Prostate gland (tissue), 2 donors: ENCODE measurements at regions not wholly inside any gene's neighbourhood (a gene's known extent, or its start where the extent isn't known, plus 50 kb on each side); places are given as distances from the start of the nearest gene placed in this dataset.

Source experiments
- POLR2A ChIP-seq: fragments of 450-650 bp; IDR thresholded peaks from one replicate; pipeline ENCODE4 v1.6.1; 2016; ENCODE audit warnings: antibody characterized with exemption, mild to moderate bottlenecking
- TF ChIP-seq, protein P1 (sequence below), 4 experiments: fragments of 200-600 bp in 2 of 4; fragments of 450-650 bp in 2 of 4; sonication (generic) in 2 of 4; IDR thresholded peaks; 1 replicate in 3 of 4; 2 replicates in 1 of 4; pipeline ENCODE4 v1.5.1; 2016 to 2019; ENCODE audit warnings: antibody characterized with exemption in 4 of 4, mild to moderate bottlenecking in 2 of 4, moderate library complexity in 2 of 4

DNA sequence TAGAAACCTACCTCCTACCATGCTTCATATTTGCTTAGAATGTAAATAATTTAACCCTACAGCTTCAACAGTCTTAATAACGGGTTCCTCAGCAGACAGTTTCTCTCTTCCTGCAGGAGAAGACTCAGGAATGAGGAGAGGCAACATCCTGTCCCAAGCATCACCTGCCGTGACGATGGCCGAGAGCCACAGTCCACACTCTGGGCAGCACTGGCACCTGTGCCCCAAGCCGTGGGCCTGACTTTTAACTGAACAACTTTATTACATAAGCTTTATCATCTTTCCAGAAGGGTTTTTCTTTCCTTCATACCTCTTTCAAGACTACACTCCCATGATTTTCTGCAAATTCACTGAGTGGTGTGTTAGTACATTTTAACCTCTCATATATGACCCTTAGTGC is 856.0 kb downstream of the GALR1 start:
- TF ChIP-seq POLR2A: no peak
- TF ChIP-seq, protein P1, sequence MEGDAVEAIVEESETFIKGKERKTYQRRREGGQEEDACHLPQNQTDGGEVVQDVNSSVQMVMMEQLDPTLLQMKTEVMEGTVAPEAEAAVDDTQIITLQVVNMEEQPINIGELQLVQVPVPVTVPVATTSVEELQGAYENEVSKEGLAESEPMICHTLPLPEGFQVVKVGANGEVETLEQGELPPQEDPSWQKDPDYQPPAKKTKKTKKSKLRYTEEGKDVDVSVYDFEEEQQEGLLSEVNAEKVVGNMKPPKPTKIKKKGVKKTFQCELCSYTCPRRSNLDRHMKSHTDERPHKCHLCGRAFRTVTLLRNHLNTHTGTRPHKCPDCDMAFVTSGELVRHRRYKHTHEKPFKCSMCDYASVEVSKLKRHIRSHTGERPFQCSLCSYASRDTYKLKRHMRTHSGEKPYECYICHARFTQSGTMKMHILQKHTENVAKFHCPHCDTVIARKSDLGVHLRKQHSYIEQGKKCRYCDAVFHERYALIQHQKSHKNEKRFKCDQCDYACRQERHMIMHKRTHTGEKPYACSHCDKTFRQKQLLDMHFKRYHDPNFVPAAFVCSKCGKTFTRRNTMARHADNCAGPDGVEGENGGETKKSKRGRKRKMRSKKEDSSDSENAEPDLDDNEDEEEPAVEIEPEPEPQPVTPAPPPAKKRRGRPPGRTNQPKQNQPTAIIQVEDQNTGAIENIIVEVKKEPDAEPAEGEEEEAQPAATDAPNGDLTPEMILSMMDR (IDR thresholded peaks at IDR 0.05): no peak
